ENCODE measurements at regions not wholly inside any gene's neighbourhood (a gene's known extent, or its start where the extent isn't known, plus 50 kb on each side); places are given as distances from the start of the nearest gene placed in this dataset.

- no peak for TF ChIP-seq EZH2phosphoT487 (IDR thresholded peaks at IDR 0.05; ENCODE audit: borderline replicate concordance, low read length)
- TF ChIP-seq, protein P1, sequence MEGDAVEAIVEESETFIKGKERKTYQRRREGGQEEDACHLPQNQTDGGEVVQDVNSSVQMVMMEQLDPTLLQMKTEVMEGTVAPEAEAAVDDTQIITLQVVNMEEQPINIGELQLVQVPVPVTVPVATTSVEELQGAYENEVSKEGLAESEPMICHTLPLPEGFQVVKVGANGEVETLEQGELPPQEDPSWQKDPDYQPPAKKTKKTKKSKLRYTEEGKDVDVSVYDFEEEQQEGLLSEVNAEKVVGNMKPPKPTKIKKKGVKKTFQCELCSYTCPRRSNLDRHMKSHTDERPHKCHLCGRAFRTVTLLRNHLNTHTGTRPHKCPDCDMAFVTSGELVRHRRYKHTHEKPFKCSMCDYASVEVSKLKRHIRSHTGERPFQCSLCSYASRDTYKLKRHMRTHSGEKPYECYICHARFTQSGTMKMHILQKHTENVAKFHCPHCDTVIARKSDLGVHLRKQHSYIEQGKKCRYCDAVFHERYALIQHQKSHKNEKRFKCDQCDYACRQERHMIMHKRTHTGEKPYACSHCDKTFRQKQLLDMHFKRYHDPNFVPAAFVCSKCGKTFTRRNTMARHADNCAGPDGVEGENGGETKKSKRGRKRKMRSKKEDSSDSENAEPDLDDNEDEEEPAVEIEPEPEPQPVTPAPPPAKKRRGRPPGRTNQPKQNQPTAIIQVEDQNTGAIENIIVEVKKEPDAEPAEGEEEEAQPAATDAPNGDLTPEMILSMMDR (conservative IDR thresholded peaks at IDR 0.05; ENCODE audit: low read depth, low read length): no peak
These were observed 157.2 kb upstream of the EMCN start for GRCh38 chr4:100674976-100675375.
